H9 (cell line): ENCODE measurements at regions not wholly inside any gene's neighbourhood (a gene's known extent, or its start where the extent isn't known, plus 50 kb on each side); places are given as distances from the start of the nearest gene placed in this dataset.

Source experiments
- DNase-seq: peaks from one replicate; pipeline ENCODE4 v3.0.0-alpha.2; 2017
- H2AFZ ChIP-seq: one replicate; pipeline ENCODE4 v1.6.1; 2013; ENCODE audit warnings: mild to moderate bottlenecking, low read length, control low read depth, moderate library complexity
- H2AK5ac ChIP-seq: 2 replicates; pipeline ENCODE4 v1.6.1; 2013; ENCODE audit warnings: low read length, control low read depth, mixed read lengths; ENCODE audit not compliant: insufficient read length
- H2BK120ac ChIP-seq: one replicate; pipeline ENCODE4 v1.6.1; 2013; ENCODE audit warnings: low read depth, mild to moderate bottlenecking, low read length, control low read depth, inconsistent platforms; ENCODE audit not compliant: poor library complexity, severe bottlenecking
- H2BK12ac ChIP-seq: 2 replicates; pipeline ENCODE4 v1.6.1; 2013; ENCODE audit warnings: low read length, control low read depth, mixed read lengths, low read depth; ENCODE audit not compliant: insufficient read length
- H2BK15ac ChIP-seq: 2 replicates; pipeline ENCODE4 v1.6.1; 2013; ENCODE audit warnings: low read depth, low read length, control low read depth
- H2BK20ac ChIP-seq: one replicate; pipeline ENCODE4 v1.6.1; 2013; ENCODE audit warnings: low read depth, mild to moderate bottlenecking, low read length, control low read depth, inconsistent platforms; ENCODE audit not compliant: poor library complexity, severe bottlenecking
- H2BK5ac ChIP-seq: 2 replicates; pipeline ENCODE4 v1.6.1; 2013; ENCODE audit warnings: low read length, control low read depth, mixed read lengths; ENCODE audit not compliant: insufficient read length
- H3K14ac ChIP-seq: 2 replicates; pipeline ENCODE4 v1.6.1; 2013; ENCODE audit warnings: low read length, control low read depth; ENCODE audit not compliant: insufficient read depth
- H3K18ac ChIP-seq: 2 replicates; pipeline ENCODE4 v1.6.1; 2013; ENCODE audit warnings: low read depth, mild to moderate bottlenecking, mixed read lengths, low read length, control low read depth; ENCODE audit not compliant: insufficient read length
- H3K23ac ChIP-seq: 2 replicates; pipeline ENCODE4 v1.6.1; 2013; ENCODE audit warnings: low read length, control low read depth, mixed read lengths, low read depth; ENCODE audit not compliant: insufficient read length
- H3K23me2 ChIP-seq: 2 replicates; pipeline ENCODE4 v1.6.1; 2013; ENCODE audit warnings: low read depth, mild to moderate bottlenecking, mixed read lengths, low read length, control low read depth; ENCODE audit not compliant: insufficient read length, poor library complexity, severe bottlenecking
- H3K27ac ChIP-seq: 2 replicates; pipeline ENCODE4 v1.5.1; 2013; ENCODE audit warnings: low read length, control low read depth, mixed read lengths, low read depth; ENCODE audit not compliant: insufficient read length
- H3K27me3 ChIP-seq: 2 replicates; pipeline ENCODE4 v1.6.1; 2013; ENCODE audit warnings: low read length, control low read depth, inconsistent platforms; ENCODE audit not compliant: insufficient read depth
- H3K4ac ChIP-seq: 2 replicates; pipeline ENCODE4 v1.6.1; 2013; ENCODE audit warnings: low read depth, mild to moderate bottlenecking, control low read depth, inconsistent platforms, low read length, moderate library complexity
- H3K4me1 ChIP-seq: 2 replicates; pipeline ENCODE4 v1.6.1; 2013; ENCODE audit warnings: low read length, control low read depth, inconsistent platforms; ENCODE audit not compliant: insufficient read depth
- H3K4me2 ChIP-seq: 2 replicates; pipeline ENCODE4 v1.6.1; 2013; ENCODE audit warnings: low read length, control low read depth, mixed read lengths; ENCODE audit not compliant: insufficient read length, insufficient read depth
- H3K56ac ChIP-seq: 2 replicates; pipeline ENCODE4 v1.6.1; 2013; ENCODE audit warnings: low read depth, mild to moderate bottlenecking, mixed read lengths, low read length, control low read depth; ENCODE audit not compliant: insufficient read length
- H3K79me1 ChIP-seq: 2 replicates; pipeline ENCODE4 v1.6.1; 2013; ENCODE audit warnings: low read depth, mild to moderate bottlenecking, moderate library complexity, low read length, control low read depth, inconsistent platforms; ENCODE audit not compliant: insufficient read depth, poor library complexity, severe bottlenecking
- H3K79me2 ChIP-seq: 2 replicates; pipeline ENCODE4 v1.6.1; 2013; ENCODE audit warnings: low read length, control low read depth, inconsistent platforms; ENCODE audit not compliant: insufficient read depth
- H3K9ac ChIP-seq: 2 replicates; pipeline ENCODE4 v1.6.1; 2013; ENCODE audit warnings: low read length, control low read depth, mixed read lengths; ENCODE audit not compliant: insufficient read length; ENCODE audit errors: extremely low read depth
- H3K9me3 ChIP-seq: one replicate; pipeline ENCODE4 v1.6.1; 2013; ENCODE audit warnings: low read depth, low read length, inconsistent platforms; ENCODE audit not compliant: control insufficient read depth
- H3T11ph ChIP-seq: one replicate; pipeline ENCODE4 v1.6.1; 2013; ENCODE audit warnings: mild to moderate bottlenecking, low read length, control low read depth, inconsistent platforms
- H4K20me1 ChIP-seq: one replicate; pipeline ENCODE4 v1.6.1; 2013; ENCODE audit not compliant: control insufficient read depth, insufficient read length, insufficient read depth
- H4K5ac ChIP-seq: 2 replicates; pipeline ENCODE4 v1.6.1; 2013; ENCODE audit warnings: low read depth, mild to moderate bottlenecking, mixed read lengths, low read length, control low read depth; ENCODE audit not compliant: insufficient read length
- H4K8ac ChIP-seq: replicated peaks from 2 replicates; pipeline ENCODE4 v1.6.1; 2013; ENCODE audit warnings: low read length, control low read depth, mixed read lengths, low read depth; ENCODE audit not compliant: insufficient read length
- H4K91ac ChIP-seq: 2 replicates; pipeline ENCODE4 v1.6.1; 2013; ENCODE audit warnings: low read depth, mild to moderate bottlenecking, moderate library complexity, mixed read lengths, low read length, control low read depth; ENCODE audit not compliant: insufficient read length
- H3K27ac Mint-ChIP-seq, 3 experiments: 2 replicates in 2 of 3; 3 replicates in 1 of 3; pipeline ENCODE4 v1.8.0; 2020 to 2021; ENCODE audit warnings: mixed read lengths in 3 of 3, mild to moderate bottlenecking in 1 of 3, moderate library complexity in 1 of 3
- H3K27me3 Mint-ChIP-seq: 2 replicates; pipeline ENCODE4 v1.8.0; 2021; ENCODE audit warnings: low read depth, mild to moderate bottlenecking, moderate library complexity, mixed read lengths
- H3K36me3 Mint-ChIP-seq, 3 experiments: 2 replicates in 2 of 3; 3 replicates in 1 of 3; pipeline ENCODE4 v1.8.0; 2020 to 2021; ENCODE audit warnings: low read depth in 3 of 3, mixed read lengths in 3 of 3; ENCODE audit not compliant: insufficient read depth in 1 of 3
- H3K4me1 Mint-ChIP-seq, 2 experiments: 2 replicates each; pipeline ENCODE4 v1.8.0; 2020; ENCODE audit warnings: mixed read lengths in 2 of 2
- H3K4me3 Mint-ChIP-seq, 2 experiments: 2 replicates in 1 of 2; 3 replicates in 1 of 2; pipeline ENCODE4 v1.8.0; 2020 to 2021; ENCODE audit warnings: mild to moderate bottlenecking in 2 of 2, mixed read lengths in 2 of 2, moderate library complexity in 1 of 2
- H3K9me3 Mint-ChIP-seq, 2 experiments: 2 replicates in 1 of 2; 3 replicates in 1 of 2; pipeline ENCODE4 v1.8.0; 2020; ENCODE audit warnings: mild to moderate bottlenecking in 2 of 2, mixed read lengths in 2 of 2, moderate library complexity in 1 of 2
- WGBS: extraction: QIAGEN DNeasy Blood & Tissue Kit; methylation state at CpG from one replicate; pipeline ENCODE4 v1.1.7; 2013; ENCODE audit warnings: missing lambda C conversion rate, low lambda C conversion rate, mixed read lengths; ENCODE audit not compliant: insufficient read length; ENCODE audit errors: extremely low coverage; 5-methylcytosine and 5-hydroxymethylcytosine counted together
- TF ChIP-seq, protein P1 (sequence below): fragments of 200-600 bp; sonication (generic); conservative IDR thresholded peaks from 3 replicates; pipeline ENCODE4 v1.8.0; 2021; ENCODE audit warnings: antibody characterized with exemption, mild to moderate bottlenecking

DNA sequence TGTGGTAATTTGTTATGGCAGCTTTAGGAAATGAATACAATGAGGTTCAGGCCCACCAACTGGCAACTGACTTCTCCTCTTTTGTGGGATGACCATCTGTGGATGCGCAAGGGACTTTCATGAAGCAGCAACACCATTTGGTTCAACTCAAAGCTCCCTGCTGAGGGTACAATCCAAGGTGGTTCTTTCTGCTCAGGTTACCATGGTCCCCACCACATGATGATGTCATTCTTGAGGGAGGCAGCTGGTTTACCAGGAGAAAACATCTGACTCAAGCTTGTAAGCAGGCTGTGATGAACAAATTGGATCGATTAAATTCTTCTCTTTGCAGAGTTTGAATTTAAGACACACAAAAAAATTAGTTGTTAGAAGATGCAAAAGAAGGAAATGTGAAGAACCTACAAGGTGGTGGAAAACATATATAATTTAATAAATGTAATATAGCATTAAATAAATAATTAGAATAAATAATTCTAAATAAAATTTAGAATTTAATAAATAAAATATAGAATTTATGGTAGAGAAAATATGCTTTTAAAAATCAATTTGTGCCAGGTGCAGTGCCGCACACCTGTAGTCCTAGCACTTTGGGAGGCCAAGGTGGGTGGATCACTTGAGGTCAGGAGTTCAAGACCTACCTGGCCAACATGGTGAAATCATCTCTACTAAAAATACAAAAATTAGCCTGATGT, 67.6 kb upstream of the ANKFN1 start:
- no peak overlapping the region for H2BK120ac ChIP-seq
- no peak overlapping the region for H3K4me2 ChIP-seq
- no peak overlapping the region for H4K91ac ChIP-seq
- no peak overlapping the region for H2BK20ac ChIP-seq
- H3K79me2 ChIP-seq: no peaks in the 10 kb centered on the region
- Mint-ChIP-seq H3K4me1 (no peaks in the 10 kb centered on the region), H3K27me3 (no peaks in the 10 kb centered on the region), H3K36me3 (no peaks in the 10 kb centered on the region), H3K27ac (no peak overlapping the region), H3K9me3 (no peaks in the 10 kb centered on the region), H3K4me3 (no peak overlapping the region)
- no peak for DNase-seq
- no peaks in the 10 kb centered on the region for H4K20me1 ChIP-seq
- H3K27me3 ChIP-seq: no peaks in the 10 kb centered on the region
- H2BK5ac ChIP-seq: no peak overlapping the region
- H3T11ph ChIP-seq: no peak overlapping the region
- H2AK5ac ChIP-seq: no peak overlapping the region
- WGBS: no CpG with 5 or more reads among the region's 3 CpGs
- H3K56ac ChIP-seq: no peak overlapping the region
- no peaks in the 10 kb centered on the region for H3K79me1 ChIP-seq
- no peak overlapping the region for H2BK12ac ChIP-seq
- H3K9ac ChIP-seq: no peak overlapping the region
- H3K23ac ChIP-seq: no peak overlapping the region
- no peaks in the 10 kb centered on the region for H3K4me1 ChIP-seq
- no peaks in the 10 kb centered on the region for H3K9me3 ChIP-seq
- H3K14ac ChIP-seq: no peak overlapping the region
- no peak overlapping the region for H3K18ac ChIP-seq
- H2AFZ ChIP-seq: no peak overlapping the region
- H4K5ac ChIP-seq: no peak overlapping the region
- TF ChIP-seq, protein P1, sequence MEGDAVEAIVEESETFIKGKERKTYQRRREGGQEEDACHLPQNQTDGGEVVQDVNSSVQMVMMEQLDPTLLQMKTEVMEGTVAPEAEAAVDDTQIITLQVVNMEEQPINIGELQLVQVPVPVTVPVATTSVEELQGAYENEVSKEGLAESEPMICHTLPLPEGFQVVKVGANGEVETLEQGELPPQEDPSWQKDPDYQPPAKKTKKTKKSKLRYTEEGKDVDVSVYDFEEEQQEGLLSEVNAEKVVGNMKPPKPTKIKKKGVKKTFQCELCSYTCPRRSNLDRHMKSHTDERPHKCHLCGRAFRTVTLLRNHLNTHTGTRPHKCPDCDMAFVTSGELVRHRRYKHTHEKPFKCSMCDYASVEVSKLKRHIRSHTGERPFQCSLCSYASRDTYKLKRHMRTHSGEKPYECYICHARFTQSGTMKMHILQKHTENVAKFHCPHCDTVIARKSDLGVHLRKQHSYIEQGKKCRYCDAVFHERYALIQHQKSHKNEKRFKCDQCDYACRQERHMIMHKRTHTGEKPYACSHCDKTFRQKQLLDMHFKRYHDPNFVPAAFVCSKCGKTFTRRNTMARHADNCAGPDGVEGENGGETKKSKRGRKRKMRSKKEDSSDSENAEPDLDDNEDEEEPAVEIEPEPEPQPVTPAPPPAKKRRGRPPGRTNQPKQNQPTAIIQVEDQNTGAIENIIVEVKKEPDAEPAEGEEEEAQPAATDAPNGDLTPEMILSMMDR: no peak
- no peak overlapping the region for H3K4ac ChIP-seq
- no peaks in the 10 kb centered on the region for H3K23me2 ChIP-seq
- H3K27ac ChIP-seq: no peak overlapping the region
- H2BK15ac ChIP-seq: no peak overlapping the region
- H4K8ac ChIP-seq: no peak overlapping the region
